ENCODE measurements at regions not wholly inside any gene's neighbourhood (a gene's known extent, or its start where the extent isn't known, plus 50 kb on each side); places are given as distances from the start of the nearest gene placed in this dataset.

GRCh38 chr3:72595376-72595775 lies 252.9 kb downstream of the SHQ1 start:
- TF ChIP-seq CTCF (IDR thresholded peaks at IDR 0.05; ENCODE audit: extremely low read depth in 1 of 2, insufficient read depth in 1 of 2, low read depth in 1 of 2, low read length in 2 of 2) (no peak), JUN (IDR thresholded peaks at IDR 0.05; ENCODE audit: borderline replicate concordance, insufficient read depth, insufficient read length, low read depth) (no peak), POLR2AphosphoS5 (IDR thresholded peaks at IDR 0.05; ENCODE audit: insufficient read depth, low read depth, low read length) (no peak), EZH2 (IDR thresholded peaks at IDR 0.05; ENCODE audit: borderline replicate concordance, low read depth, low read length, severe bottlenecking) (no peak), MYC (IDR thresholded peaks at IDR 0.05; ENCODE audit: low read depth, low read length) (no peak), POLR2A (IDR thresholded peaks at IDR 0.05; ENCODE audit: low read depth, low read length) (no peak), GATA2 (IDR thresholded peaks at IDR 0.05; ENCODE audit: insufficient read depth, insufficient read length, low read depth, low read length) (no peak), MAX (IDR thresholded peaks at IDR 0.05; ENCODE audit: insufficient read depth, insufficient read length) (no peak)

All from endothelial cell of umbilical vein (primary cell).